ENCODE measurements at regions not wholly inside any gene's neighbourhood (a gene's known extent, or its start where the extent isn't known, plus 50 kb on each side); places are given as distances from the start of the nearest gene placed in this dataset.

DNA sequence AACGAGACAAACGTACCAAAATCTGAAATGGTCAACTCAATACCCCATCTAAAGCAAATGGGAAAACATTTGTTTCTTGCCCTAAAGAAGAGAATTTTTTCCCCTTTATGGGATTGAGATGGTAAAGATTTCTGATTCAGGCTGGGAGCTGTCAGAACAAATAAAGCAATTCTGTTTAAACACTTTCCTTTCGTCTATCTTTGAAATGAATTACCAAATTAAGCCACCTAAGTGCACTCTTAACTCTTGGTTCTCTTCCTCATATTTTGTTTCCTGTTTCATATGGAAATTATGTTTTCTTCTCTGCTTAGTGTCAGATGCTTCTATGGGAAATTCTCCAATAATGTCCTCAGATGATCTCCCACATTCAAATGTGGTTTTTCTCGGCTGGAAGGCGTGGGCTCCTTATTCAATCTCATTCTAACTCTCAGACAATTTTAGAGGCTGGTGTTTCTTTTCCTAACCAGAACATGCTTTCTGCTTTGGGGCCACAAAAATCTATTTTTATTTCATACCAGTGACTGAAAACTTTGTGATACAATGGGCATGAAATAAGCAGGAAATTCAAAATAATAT, 50.3 kb upstream of the HPF1 start:
- H3K36me3 ChIP-seq (ENCODE audit: low read depth), result no peaks in the 10 kb centered on the region
- intact Hi-C loops (cut with DNase I, micrococcal nuclease), result no loop called here
- H3K4me3 ChIP-seq, result no peak overlapping the region
- no peaks in the 10 kb centered on the region for H3K4me1 ChIP-seq (ENCODE audit: low read depth)
- DNase-seq (no peak), ATAC-seq (no peak)
- H3K9me3 ChIP-seq, result no peaks in the 10 kb centered on the region
- TF ChIP-seq, protein P1, sequence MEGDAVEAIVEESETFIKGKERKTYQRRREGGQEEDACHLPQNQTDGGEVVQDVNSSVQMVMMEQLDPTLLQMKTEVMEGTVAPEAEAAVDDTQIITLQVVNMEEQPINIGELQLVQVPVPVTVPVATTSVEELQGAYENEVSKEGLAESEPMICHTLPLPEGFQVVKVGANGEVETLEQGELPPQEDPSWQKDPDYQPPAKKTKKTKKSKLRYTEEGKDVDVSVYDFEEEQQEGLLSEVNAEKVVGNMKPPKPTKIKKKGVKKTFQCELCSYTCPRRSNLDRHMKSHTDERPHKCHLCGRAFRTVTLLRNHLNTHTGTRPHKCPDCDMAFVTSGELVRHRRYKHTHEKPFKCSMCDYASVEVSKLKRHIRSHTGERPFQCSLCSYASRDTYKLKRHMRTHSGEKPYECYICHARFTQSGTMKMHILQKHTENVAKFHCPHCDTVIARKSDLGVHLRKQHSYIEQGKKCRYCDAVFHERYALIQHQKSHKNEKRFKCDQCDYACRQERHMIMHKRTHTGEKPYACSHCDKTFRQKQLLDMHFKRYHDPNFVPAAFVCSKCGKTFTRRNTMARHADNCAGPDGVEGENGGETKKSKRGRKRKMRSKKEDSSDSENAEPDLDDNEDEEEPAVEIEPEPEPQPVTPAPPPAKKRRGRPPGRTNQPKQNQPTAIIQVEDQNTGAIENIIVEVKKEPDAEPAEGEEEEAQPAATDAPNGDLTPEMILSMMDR (IDR thresholded peaks at IDR 0.05), result no peak

Measured in mucosa of descending colon (tissue), 3 donors.